ENCODE measurements at regions not wholly inside any gene's neighbourhood (a gene's known extent, or its start where the extent isn't known, plus 50 kb on each side); places are given as distances from the start of the nearest gene placed in this dataset.

GRCh38 chr9:18268381-18268780 lies 205.6 kb upstream of the ADAMTSL1 start:
- WGBS (ENCODE audit: missing lambda C conversion rate): 3% methylated on average over 1 of the region's 1 CpG
- ChIA-PET CTCF (no interaction called here), POLR2A (no interaction called here)
- no peaks in the 10 kb centered on the region; the same call in 2 of the 3 replicates for H3K9me3 ChIP-seq
- H3K4me1 ChIP-seq: no peaks in the 10 kb centered on the region
- FAIRE-seq: no peak
- H3K27ac ChIP-seq: no peak overlapping the region
- no peak overlapping the region for H3K4me3 ChIP-seq
- no peak overlapping the region for H3K4me2 ChIP-seq
- DNase-seq (ENCODE audit: low read depth in 1 of 2, low spot score in 1 of 2): no peak
- TF ChIP-seq CBX2 (IDR thresholded peaks at IDR 0.05; ENCODE audit: borderline replicate concordance, low read depth) (no peak), HEYL (CRISPR knock-in tag; IDR thresholded peaks at IDR 0.05) (no peak), EP300 (IDR thresholded peaks at IDR 0.05) (no peak), POLR2AphosphoS2 (conservative IDR thresholded peaks at IDR 0.05; ENCODE audit: low read length) (no peak), FOSB (CRISPR knock-in tag; IDR thresholded peaks at IDR 0.05) (no peak), EHF (CRISPR knock-in tag; IDR thresholded peaks at IDR 0.05) (no peak), CHD2 (IDR thresholded peaks at IDR 0.05; ENCODE audit: low read length, partially characterized antibody) (no peak), TFCP2L1 (CRISPR knock-in tag; IDR thresholded peaks at IDR 0.05) (no peak), ZFP36 (IDR thresholded peaks at IDR 0.05; ENCODE audit: borderline replicate concordance, partially characterized antibody) (no peak), NFE2L2 (conservative IDR thresholded peaks at IDR 0.05; ENCODE audit: low read length) (no peak), ZNF302 (CRISPR knock-in tag; IDR thresholded peaks at IDR 0.05) (no peak), E2F6 (IDR thresholded peaks at IDR 0.05; ENCODE audit: borderline replicate concordance, low read depth) (no peak), RFX5 (IDR thresholded peaks at IDR 0.05) (no peak), MAX (IDR thresholded peaks at IDR 0.05) (no peak), ZSCAN20 (CRISPR knock-in tag; IDR thresholded peaks at IDR 0.05) (no peak), KDM1A (IDR thresholded peaks at IDR 0.05; ENCODE audit: low read depth) (no peak)
- no peak for ATAC-seq

GRCh38 chr9:18269561-18269960 lies 204.4 kb upstream of the ADAMTSL1 start:
- H3K4me2 ChIP-seq: no peak overlapping the region
- H3K4me3 ChIP-seq: no peak overlapping the region
- FAIRE-seq (no peak), DNase-seq (ENCODE audit: low read depth in 1 of 2, low spot score in 1 of 2) (no peak), ATAC-seq (no peak)
- ChIA-PET POLR2A (no interaction called here), CTCF (interaction anchor here (1.2 to 1.7 kb wide), 2 partner anchors 14 to 173 kb away, joined by 6 to 7 read pairs; no protein-coding TSS in a partner anchor)
- no peak for TF ChIP-seq HEYL (CRISPR knock-in tag; IDR thresholded peaks at IDR 0.05)
- no peak for TF ChIP-seq USF2 (IDR thresholded peaks at IDR 0.05)
- TF ChIP-seq FOXS1 (CRISPR knock-in tag; IDR thresholded peaks at IDR 0.05): no peak
- no peak for TF ChIP-seq GATA3 (IDR thresholded peaks at IDR 0.05; ENCODE audit: borderline replicate concordance)
- TF ChIP-seq NFE2L2 (conservative IDR thresholded peaks at IDR 0.05; ENCODE audit: low read length): no peak
- no peak for TF ChIP-seq FOSL2 (IDR thresholded peaks at IDR 0.05)
- no peak for TF ChIP-seq FOSL2 (CRISPR knock-in tag; IDR thresholded peaks at IDR 0.05)
- TF ChIP-seq BCL3 (IDR thresholded peaks at IDR 0.05): no peak
- TF ChIP-seq HMGXB4 (CRISPR knock-in tag; IDR thresholded peaks at IDR 0.05; ENCODE audit: borderline replicate concordance): no peak
- no peak for TF ChIP-seq EP300 (IDR thresholded peaks at IDR 0.05)
- no peak for TF ChIP-seq RNF2 (IDR thresholded peaks at IDR 0.05; ENCODE audit: borderline replicate concordance, low read depth)
- no peak for TF ChIP-seq ZC3H11A (IDR thresholded peaks at IDR 0.05)
- TF ChIP-seq HOXB5 (CRISPR knock-in tag; IDR thresholded peaks at IDR 0.05): no peak
- TF ChIP-seq RCOR1 (IDR thresholded peaks at IDR 0.05; ENCODE audit: low read depth, low read length): no peak
- no peak for TF ChIP-seq CHD4 (IDR thresholded peaks at IDR 0.05; ENCODE audit: borderline replicate concordance)
- TF ChIP-seq CEBPB (IDR thresholded peaks at IDR 0.05): no peak
- no peak for TF ChIP-seq MAZ (IDR thresholded peaks at IDR 0.05; ENCODE audit: borderline replicate concordance, low read depth, low read length)
- H3K27ac ChIP-seq: no peak overlapping the region
- H3K9me3 ChIP-seq: no peaks in the 10 kb centered on the region; the same call in 2 of the 3 replicates
- H3K4me1 ChIP-seq: no peaks in the 10 kb centered on the region

Data from A549 (cell line).